Stomach (tissue), 4 donors: ENCODE measurements at regions not wholly inside any gene's neighbourhood (a gene's known extent, or its start where the extent isn't known, plus 50 kb on each side); places are given as distances from the start of the nearest gene placed in this dataset.

ENCODE experiments used
- POLR2A ChIP-seq, 4 donors: fragments of 450-650 bp; IDR thresholded peaks; one replicate each; pipeline ENCODE4 v1.6.1; 2016; ENCODE audit warnings: antibody characterized with exemption in 4 of 4, control low read depth in 2 of 4, mild to moderate bottlenecking in 1 of 4, moderate library complexity in 1 of 4
- POLR2AphosphoS5 ChIP-seq, 3 donors: sonication (generic); formaldehyde crosslinking; IDR thresholded peaks; one replicate each; pipeline ENCODE4 v1.6.1; 2016; ENCODE audit warnings: antibody characterized with exemption in 3 of 3
- TF ChIP-seq, protein P1 (sequence below), 7 experiments: fragments of 450-650 bp in 4 of 7; fragments of 200-600 bp in 3 of 7; sonication (generic) in 3 of 7; IDR thresholded peaks; one replicate each; pipeline ENCODE4 v1.5.1; 2016 to 2019; ENCODE audit warnings: antibody characterized with exemption in 7 of 7, control low read depth in 2 of 7, mild to moderate bottlenecking in 1 of 7

DNA sequence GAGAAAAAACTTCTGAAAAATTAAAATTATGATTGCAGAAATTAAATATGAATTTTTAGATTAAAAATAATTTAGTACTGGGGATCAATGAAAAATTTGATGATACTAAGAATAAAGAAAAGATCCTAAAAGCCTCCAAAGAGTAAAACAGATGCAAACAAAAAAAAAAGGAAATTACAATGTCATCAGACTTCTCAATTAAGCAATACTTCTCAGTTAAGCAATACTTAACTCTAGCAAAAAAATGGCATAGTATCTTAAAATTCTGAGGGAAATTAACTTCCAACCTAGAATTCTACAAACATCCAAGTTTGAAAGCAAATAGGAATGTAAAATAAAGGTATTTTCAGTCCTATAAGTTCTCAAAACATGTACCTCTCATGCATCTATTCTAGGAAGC is 141.2 kb upstream of the INTU start:
- TF ChIP-seq, protein P1, sequence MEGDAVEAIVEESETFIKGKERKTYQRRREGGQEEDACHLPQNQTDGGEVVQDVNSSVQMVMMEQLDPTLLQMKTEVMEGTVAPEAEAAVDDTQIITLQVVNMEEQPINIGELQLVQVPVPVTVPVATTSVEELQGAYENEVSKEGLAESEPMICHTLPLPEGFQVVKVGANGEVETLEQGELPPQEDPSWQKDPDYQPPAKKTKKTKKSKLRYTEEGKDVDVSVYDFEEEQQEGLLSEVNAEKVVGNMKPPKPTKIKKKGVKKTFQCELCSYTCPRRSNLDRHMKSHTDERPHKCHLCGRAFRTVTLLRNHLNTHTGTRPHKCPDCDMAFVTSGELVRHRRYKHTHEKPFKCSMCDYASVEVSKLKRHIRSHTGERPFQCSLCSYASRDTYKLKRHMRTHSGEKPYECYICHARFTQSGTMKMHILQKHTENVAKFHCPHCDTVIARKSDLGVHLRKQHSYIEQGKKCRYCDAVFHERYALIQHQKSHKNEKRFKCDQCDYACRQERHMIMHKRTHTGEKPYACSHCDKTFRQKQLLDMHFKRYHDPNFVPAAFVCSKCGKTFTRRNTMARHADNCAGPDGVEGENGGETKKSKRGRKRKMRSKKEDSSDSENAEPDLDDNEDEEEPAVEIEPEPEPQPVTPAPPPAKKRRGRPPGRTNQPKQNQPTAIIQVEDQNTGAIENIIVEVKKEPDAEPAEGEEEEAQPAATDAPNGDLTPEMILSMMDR (IDR thresholded peaks at IDR 0.05), result no peak
- no peak for TF ChIP-seq POLR2AphosphoS5 (IDR thresholded peaks at IDR 0.05)
- TF ChIP-seq POLR2A (IDR thresholded peaks at IDR 0.05), result no peak
